SK-N-SH treated with all-trans-retinoic acid at 6 μM for 48 hours (cell line): ENCODE measurements at regions not wholly inside any gene's neighbourhood (a gene's known extent, or its start where the extent isn't known, plus 50 kb on each side); places are given as distances from the start of the nearest gene placed in this dataset.

Experiments
- ARNTL ChIP-seq: fragments of 450-650 bp; formaldehyde crosslinking; IDR thresholded peaks from 2 replicates; pipeline ENCODE4 v1.5.0; 2020; ENCODE audit warnings: low read depth, mild to moderate bottlenecking, moderate library complexity, borderline replicate concordance
- ISL1 ChIP-seq: fragments of 250-450 bp; sonication (Bioruptor Pico); IDR thresholded peaks from 2 replicates; pipeline ENCODE4 v2.1.2; 2022; ENCODE audit warnings: mild to moderate bottlenecking, moderate library complexity
- ZFP3 ChIP-seq: fragments of 250-450 bp; sonication (Bioruptor Pico); IDR thresholded peaks from 2 replicates; pipeline ENCODE4 v1.5.0; 2020; ENCODE audit warnings: mild to moderate bottlenecking, moderate library complexity
- ZNF70 ChIP-seq: fragments of 450-650 bp; formaldehyde crosslinking; IDR thresholded peaks from 2 replicates; pipeline ENCODE4 v1.5.0; 2020; ENCODE audit warnings: mild to moderate bottlenecking, moderate library complexity
- TF ChIP-seq, protein P1 (sequence below): fragments of 250-450 bp; sonication (Bioruptor Pico); IDR thresholded peaks from 2 replicates; pipeline ENCODE4 v1.8.0; 2020; ENCODE audit warnings: mild to moderate bottlenecking, moderate library complexity, borderline replicate concordance
- TF ChIP-seq, protein P2 (sequence below): fragments of 250-450 bp; sonication (Bioruptor Pico); IDR thresholded peaks from 2 replicates; pipeline ENCODE4 v1.5.0; 2020; ENCODE audit warnings: mild to moderate bottlenecking, moderate library complexity

DNA sequence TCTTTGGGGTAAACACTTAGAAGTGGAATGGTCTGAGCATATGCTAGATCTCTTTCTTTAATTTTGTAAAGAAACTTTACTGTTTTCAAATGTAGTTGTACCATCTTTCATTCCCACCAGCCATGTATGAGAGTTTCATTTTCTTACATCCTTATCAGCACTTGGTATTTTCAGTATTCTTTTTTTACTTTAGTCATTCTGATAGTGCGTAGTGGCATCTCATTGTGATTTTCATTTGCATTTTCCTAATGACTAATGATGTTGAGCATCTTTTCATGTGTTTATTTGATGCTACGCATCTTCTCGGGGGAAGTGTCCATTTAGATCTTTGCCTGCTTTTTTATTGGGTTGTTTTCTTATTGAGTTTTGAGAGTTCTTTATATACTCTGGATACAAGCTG is 71.3 kb upstream of the PRPS1 start:
- TF ChIP-seq ZFP3 (CRISPR knock-in tag): no peak
- no peak for TF ChIP-seq ISL1
- TF ChIP-seq, protein P1, sequence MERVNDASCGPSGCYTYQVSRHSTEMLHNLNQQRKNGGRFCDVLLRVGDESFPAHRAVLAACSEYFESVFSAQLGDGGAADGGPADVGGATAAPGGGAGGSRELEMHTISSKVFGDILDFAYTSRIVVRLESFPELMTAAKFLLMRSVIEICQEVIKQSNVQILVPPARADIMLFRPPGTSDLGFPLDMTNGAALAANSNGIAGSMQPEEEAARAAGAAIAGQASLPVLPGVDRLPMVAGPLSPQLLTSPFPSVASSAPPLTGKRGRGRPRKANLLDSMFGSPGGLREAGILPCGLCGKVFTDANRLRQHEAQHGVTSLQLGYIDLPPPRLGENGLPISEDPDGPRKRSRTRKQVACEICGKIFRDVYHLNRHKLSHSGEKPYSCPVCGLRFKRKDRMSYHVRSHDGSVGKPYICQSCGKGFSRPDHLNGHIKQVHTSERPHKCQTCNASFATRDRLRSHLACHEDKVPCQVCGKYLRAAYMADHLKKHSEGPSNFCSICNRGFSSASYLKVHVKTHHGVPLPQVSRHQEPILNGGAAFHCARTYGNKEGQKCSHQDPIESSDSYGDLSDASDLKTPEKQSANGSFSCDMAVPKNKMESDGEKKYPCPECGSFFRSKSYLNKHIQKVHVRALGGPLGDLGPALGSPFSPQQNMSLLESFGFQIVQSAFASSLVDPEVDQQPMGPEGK (CRISPR knock-in tag): no peak
- TF ChIP-seq, protein P2, sequence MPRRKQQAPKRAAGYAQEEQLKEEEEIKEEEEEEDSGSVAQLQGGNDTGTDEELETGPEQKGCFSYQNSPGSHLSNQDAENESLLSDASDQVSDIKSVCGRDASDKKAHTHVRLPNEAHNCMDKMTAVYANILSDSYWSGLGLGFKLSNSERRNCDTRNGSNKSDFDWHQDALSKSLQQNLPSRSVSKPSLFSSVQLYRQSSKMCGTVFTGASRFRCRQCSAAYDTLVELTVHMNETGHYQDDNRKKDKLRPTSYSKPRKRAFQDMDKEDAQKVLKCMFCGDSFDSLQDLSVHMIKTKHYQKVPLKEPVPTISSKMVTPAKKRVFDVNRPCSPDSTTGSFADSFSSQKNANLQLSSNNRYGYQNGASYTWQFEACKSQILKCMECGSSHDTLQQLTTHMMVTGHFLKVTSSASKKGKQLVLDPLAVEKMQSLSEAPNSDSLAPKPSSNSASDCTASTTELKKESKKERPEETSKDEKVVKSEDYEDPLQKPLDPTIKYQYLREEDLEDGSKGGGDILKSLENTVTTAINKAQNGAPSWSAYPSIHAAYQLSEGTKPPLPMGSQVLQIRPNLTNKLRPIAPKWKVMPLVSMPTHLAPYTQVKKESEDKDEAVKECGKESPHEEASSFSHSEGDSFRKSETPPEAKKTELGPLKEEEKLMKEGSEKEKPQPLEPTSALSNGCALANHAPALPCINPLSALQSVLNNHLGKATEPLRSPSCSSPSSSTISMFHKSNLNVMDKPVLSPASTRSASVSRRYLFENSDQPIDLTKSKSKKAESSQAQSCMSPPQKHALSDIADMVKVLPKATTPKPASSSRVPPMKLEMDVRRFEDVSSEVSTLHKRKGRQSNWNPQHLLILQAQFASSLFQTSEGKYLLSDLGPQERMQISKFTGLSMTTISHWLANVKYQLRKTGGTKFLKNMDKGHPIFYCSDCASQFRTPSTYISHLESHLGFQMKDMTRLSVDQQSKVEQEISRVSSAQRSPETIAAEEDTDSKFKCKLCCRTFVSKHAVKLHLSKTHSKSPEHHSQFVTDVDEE (CRISPR knock-in tag): no peak
- TF ChIP-seq ZNF70 (CRISPR knock-in tag): no peak
- no peak for TF ChIP-seq ARNTL (CRISPR knock-in tag)
